GM18873 (cell line): ENCODE measurements at regions not wholly inside any gene's neighbourhood (a gene's known extent, or its start where the extent isn't known, plus 50 kb on each side); places are given as distances from the start of the nearest gene placed in this dataset.

Source experiments
- ATAC-seq: cut with Tn5 transposase; IDR thresholded peaks from one replicate; pipeline ENCODE4 v1.9.1; 2021; ENCODE audit warnings: mild to moderate bottlenecking, moderate library complexity, moderate number of reproducible peaks; ENCODE audit not compliant: unreplicated experiment, low FRiP score

GRCh38 chr12:69091442-69092017 is 147.8 kb upstream of the CPSF6 start:
- no peak for ATAC-seq

GRCh38 chr12:69092137-69092536 is 147.2 kb upstream of the CPSF6 start:
- ATAC-seq = no peak

DNA sequence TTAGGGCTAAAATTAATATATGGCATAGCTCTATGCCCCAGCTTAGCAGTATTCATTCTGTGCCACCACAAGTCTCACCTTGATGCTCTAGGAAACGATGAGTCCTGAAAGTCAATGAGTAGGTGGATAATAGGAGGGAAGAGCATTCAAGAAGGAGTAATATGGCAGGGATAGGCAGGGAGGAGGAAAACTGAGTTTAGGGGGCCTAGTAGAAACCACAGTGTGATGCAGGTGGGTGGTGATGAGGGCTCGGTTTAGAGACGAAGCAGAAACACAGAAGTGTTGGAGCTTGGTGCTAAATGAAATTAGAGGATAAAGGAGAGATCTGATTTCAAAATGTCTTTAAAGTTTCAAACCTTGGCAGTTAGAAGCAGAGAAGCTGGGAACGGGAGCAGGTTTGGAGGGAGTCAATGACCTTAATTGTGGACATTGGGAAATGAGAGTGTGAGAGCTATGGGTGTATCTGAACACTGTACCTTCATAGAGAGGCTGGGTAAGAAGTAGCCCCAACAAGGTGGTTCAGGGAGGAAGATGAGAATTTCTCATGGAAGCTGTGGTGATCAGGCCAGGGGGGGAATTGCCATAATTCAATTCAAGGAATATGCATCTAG is 144.7 kb upstream of the CPSF6 start:
- no peak for ATAC-seq

DNA sequence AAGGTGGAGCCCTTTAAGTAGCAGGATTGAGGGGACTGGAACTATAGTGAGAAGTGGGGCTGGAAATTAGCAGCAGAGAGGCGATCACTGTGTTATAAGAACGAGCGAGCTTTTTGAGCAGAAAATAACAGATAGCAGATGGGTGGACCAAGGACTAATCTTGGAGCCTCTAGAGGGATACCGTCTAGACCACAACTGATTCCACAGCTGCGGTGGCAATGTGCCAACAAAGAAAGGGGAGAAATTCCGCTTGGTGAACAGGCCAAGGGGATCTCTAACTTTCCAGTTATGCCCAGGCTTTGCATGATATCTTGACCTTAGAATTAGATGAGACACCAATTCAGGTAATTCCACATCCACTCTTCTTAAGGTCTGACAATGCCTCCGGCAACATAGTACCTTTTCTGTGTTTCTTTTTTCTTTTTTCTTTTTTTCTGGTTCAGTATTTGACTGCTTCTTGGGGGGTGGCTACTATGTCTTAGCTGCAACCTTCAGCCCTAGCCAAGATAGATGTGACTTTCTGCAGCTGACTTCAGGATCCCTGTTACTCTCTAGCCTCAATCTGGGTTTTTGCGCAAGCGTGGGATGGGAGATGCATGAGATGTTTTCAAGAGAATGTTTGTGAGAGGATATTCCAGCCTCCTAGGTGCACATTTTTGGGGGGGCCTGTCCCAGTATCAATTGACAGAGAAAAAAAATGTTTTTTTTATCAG is 143.4 kb upstream of the CPSF6 start:
- ATAC-seq = no peak

- no peak for ATAC-seq
Measured at GRCh38 chr12:69096669-69097335, 142.6 kb upstream of the CPSF6 start.

DNA sequence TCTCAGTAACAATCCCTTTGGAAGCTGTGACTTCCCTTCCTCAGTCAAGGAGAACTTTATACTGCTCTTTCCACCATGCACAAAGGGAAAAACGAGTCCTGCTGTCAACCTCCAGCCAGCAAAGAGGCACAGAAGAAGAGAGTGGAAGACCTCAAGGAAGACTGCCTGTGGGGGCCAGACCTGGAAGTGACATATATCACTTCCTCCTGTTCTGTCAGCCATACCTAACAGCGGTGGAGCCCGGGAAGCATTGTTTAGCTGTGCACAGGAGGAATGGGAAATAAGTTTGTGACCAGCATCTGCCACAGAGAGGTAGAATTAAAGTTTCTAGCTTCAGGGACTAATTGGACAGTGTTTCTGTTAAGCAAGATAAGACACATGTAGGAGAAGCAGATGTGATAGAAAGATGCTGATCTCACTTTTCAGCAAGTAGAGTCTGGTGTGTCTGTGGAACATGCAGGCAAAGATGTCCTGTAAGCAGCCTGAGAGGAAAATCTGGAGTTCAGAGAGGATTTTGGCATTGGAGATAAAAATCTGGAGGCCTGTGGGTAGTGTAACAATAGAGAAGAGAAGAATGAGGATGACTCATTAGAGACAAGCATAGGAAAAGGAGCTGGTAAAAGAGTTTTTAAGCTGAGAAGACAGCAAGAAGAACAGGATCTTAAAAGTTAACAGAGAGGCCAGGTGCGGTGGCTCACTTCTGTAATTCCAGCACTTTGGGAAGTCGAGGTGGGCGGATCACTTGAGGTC is 141.6 kb upstream of the CPSF6 start:
- ATAC-seq = no peak

DNA sequence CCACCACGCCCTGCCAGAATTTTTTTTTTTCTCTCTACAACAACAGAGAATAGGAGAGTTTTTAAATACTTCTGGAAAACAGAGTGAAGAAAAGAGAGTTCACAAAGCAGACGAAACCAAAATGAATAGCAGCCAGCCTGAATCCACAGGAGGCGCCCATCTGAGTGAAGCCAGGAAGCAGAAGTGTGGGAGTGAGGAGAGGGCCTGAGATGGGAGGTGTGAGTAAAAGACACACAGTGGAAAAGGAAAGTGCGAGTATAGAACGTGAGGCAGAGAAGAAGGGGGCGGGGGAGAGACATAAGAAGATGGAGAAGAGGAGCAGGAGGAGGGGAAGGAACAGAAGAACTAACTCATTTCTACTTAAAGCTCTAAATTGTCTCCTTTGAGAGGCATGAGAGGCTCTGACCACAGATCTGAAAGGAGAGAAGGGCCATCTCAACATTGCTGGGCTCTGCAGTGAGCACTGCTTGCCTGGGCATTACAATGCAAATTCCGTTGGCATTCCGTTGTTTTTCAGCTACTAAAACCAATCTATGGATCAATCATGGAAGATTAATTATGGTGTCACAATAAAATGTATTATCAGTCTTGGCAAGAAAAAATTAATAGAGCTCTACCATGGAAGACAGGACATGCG is 140.1 kb upstream of the CPSF6 start:
- ATAC-seq = no peak

- ATAC-seq = no peak
Measured at GRCh38 chr12:69101505-69101904, 137.9 kb upstream of the CPSF6 start.

DNA sequence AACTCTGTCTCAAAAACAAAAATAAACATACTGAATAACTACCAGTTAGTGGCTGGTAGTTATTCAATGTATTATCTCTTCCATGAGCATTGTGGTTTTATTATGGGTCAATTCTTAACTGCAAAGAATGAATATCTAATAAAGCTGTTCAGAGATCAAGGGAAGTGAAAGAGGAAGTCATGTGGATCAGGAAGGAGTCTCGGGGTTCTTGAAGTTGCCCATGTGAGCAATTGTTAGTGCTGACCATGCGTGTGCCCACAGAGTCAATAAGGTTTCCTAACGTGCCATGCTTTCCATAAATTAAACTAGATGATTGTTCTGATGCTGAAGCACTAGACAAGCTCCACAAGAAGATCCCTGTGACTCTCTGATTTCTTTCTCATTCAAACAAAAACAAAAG is 136.5 kb upstream of the CPSF6 start:
- ATAC-seq = no peak

DNA sequence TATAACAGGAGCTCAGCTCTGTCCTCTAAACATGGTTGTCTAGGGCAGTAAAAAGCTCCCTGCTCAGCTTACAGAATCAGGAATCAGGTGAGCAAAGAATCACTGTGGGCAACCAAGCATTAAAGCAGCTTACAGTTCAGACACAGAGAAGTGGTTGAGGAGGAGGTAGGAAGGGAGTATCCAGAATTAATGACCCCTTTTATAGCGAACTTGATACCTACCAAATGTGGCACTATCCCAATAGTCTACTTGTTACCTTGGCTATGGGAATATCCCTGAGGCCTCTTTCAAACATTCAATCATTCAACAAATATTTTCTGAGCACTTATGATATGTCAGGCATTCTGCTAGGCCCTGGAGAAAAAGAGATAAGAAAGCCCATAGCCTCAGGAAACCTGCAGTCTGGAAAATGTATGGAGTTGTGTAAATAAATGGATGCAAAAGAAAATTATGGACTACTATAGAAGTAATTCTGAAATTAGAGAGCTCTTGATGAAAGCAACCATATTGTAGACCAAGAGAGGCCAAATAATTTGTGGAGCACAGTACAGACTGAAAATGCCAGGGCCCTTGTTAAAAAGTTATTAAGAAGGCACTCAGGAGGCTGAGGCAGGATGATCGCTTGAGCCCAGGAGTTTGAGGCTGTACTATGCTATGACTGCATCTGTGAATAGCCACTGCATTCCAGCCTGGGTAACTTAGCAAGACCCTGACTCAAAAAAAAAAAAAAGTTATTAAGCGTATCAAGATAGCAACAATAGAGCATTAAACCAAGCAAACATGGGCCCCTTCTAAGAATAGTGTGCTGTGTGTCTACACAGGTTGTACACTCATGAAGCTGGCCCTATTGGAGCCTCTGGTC is 134.0 kb upstream of the CPSF6 start:
- no peak for ATAC-seq

- no peak for ATAC-seq
Measured at GRCh38 chr12:69106482-69107118, 132.8 kb upstream of the CPSF6 start.

- no peak for ATAC-seq
Measured at GRCh38 chr12:69107541-69107940, 131.8 kb upstream of the CPSF6 start.

DNA sequence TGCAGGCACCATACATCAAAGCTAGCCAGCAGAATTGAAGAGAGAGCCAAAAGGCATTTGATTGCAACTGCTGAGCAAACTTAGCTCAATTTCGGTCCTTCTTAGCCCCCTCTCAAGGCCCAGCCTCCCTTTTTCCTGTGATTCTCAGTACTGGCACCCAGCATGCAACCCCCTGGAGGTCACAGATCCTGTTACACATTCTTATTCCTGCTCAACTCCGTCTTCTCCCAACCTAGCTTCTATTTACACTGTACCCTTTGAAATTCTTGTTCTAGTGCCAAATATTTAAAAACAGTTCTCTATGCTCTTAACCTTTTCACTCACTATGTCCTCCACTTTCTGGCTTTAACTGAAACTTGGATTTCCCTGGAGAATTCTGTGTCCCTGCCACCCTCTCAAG is 131.3 kb upstream of the CPSF6 start:
- no peak for ATAC-seq

- no peak for ATAC-seq
Measured at GRCh38 chr12:69112616-69113015, 126.8 kb upstream of the CPSF6 start.

GRCh38 chr12:69115099-69115498 is 124.3 kb upstream of the CPSF6 start:
- ATAC-seq = no peak

- ATAC-seq = no peak
Measured at GRCh38 chr12:69115951-69116350, 123.4 kb upstream of the CPSF6 start.

DNA sequence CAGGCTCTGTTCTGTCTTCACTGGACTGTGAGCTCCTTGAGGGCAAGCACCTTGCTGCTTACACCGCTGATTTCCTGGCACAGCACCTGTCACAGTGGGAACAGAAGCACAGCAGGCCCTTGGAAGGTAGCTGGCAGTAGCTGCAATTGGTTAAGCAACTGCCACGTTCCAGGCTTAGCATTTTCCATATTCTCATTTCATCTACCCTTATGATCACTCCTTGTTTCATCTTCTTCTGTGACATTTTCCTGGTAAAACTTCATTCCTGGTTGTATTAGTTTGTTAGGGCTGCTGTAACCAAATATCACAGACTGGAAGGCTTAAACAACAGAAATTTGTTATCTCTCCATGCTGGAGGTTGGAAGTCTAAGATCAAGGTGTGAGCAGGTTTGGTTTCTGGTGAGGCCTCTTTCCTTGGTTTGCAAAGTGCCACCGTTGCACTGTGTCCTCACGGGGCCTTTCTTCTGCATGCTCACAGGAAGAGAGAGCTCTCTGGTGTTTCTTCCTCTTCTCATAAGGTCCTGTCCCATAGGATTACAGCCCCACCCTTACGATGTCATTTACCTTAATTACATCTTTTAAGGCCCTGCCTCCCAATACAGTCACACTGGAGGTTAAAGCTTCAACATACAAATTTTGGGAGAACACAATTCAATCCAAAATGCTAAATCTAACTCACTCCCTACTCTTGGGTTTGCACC is 121.7 kb upstream of the CPSF6 start:
- ATAC-seq = no peak

GRCh38 chr12:69118516-69118915 is 120.9 kb upstream of the CPSF6 start:
- no peak for ATAC-seq
